ENCODE measurements at regions not wholly inside any gene's neighbourhood (a gene's known extent, or its start where the extent isn't known, plus 50 kb on each side); places are given as distances from the start of the nearest gene placed in this dataset.

DNA sequence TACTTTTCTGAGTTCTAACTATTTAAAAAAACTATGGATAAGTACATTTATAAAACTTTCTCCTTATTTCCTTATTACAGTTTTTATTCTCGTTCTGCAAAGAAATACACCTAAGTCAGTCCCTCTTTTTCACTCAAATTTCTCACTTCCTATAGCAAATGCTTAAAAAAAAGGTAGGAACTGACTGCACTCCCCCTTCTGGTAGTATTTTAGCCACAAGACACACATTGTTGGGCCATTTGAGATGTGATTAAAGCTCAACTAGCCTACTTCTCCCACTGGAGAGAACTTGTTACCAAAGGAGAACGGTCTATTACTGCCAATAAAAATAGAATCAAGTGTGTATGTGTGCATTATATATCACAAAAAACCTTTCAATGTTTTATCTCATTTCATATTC, 521.9 kb upstream of the PRMT6 start:
- ATAC-seq = no peak
- H3K9me3 ChIP-seq = no peaks in the 10 kb centered on the region
- H3K27me3 ChIP-seq = no peaks in the 10 kb centered on the region
- H3K4me3 ChIP-seq = no peak overlapping the region
- intact Hi-C loops (cut with DNase I) = no loop called here
- no peak overlapping the region for H3K27ac ChIP-seq
- no peak for DNase-seq
- H3K36me3 ChIP-seq = no peaks in the 10 kb centered on the region
- H3K4me1 ChIP-seq = no peaks in the 10 kb centered on the region
- TF ChIP-seq, protein P1, sequence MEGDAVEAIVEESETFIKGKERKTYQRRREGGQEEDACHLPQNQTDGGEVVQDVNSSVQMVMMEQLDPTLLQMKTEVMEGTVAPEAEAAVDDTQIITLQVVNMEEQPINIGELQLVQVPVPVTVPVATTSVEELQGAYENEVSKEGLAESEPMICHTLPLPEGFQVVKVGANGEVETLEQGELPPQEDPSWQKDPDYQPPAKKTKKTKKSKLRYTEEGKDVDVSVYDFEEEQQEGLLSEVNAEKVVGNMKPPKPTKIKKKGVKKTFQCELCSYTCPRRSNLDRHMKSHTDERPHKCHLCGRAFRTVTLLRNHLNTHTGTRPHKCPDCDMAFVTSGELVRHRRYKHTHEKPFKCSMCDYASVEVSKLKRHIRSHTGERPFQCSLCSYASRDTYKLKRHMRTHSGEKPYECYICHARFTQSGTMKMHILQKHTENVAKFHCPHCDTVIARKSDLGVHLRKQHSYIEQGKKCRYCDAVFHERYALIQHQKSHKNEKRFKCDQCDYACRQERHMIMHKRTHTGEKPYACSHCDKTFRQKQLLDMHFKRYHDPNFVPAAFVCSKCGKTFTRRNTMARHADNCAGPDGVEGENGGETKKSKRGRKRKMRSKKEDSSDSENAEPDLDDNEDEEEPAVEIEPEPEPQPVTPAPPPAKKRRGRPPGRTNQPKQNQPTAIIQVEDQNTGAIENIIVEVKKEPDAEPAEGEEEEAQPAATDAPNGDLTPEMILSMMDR (IDR thresholded peaks at IDR 0.05) = no peak

DNA sequence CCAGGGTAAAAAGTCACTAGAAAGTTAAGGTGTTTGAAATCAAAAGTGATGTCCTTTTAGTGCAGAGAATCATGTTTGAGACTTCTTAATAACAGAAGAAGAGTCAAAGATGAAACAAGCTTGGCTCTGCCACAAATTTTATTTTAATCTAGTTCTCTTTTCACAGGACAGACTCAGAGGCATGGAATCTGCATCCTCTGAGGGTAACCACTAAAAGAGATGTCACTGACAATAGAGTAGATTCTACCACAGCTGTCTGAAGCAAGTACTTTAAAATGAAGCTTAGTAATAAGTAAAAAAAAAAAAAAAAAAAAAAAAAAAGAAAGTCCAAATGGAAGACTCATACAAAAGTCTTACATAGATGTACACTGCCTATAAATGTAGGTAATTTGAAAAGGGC, 519.7 kb upstream of the PRMT6 start:
- Histone ChIP-seq H3K36me3 (no peaks in the 10 kb centered on the region), H3K27ac (no peak overlapping the region), H3K9me3 (no peaks in the 10 kb centered on the region), H3K4me1 (no peaks in the 10 kb centered on the region), H3K27me3 (no peaks in the 10 kb centered on the region), H3K4me3 (no peak overlapping the region)
- DNase-seq = no peak
- intact Hi-C loops (cut with DNase I) = no loop called here
- ATAC-seq = no peak
- TF ChIP-seq, protein P1 (IDR thresholded peaks at IDR 0.05) = no peak

- Histone ChIP-seq H3K4me1 (no peaks in the 10 kb centered on the region), H3K27me3 (no peaks in the 10 kb centered on the region), H3K9me3 (no peaks in the 10 kb centered on the region), H3K27ac (no peak overlapping the region), H3K36me3 (no peaks in the 10 kb centered on the region), H3K4me3 (no peak overlapping the region)
- TF ChIP-seq, protein P1 (IDR thresholded peaks at IDR 0.05) = no peak
- no peak for DNase-seq
- intact Hi-C loops (cut with DNase I) = no loop called here
- no peak for ATAC-seq
Observed at GRCh38 chr1:106548726-106549125, 507.7 kb upstream of the PRMT6 start.

DNA sequence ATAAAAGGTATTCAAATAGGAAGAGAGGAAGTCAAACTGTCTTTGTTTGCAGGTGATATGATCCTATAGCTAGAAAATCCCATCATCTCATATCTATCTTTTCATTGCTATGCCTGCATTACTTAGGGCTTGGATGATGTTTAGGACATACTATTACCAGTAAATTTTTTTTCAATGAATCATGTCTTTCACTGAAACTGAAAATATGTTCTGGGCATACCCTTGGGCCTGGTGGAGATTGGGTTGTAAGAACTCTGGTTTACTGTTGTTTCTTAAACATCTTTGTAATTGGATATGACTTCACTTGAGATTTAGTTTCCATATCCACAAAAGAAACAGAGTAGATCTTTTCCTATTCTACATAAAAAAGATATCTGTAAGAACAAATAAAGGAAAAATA, 502.2 kb upstream of the PRMT6 start:
- DNase-seq (no peak), ATAC-seq (no peak)
- intact Hi-C loops (cut with DNase I) = no loop called here
- Histone ChIP-seq H3K4me3 (no peak overlapping the region), H3K27me3 (no peaks in the 10 kb centered on the region), H3K36me3 (no peaks in the 10 kb centered on the region), H3K9me3 (no peaks in the 10 kb centered on the region), H3K4me1 (no peaks in the 10 kb centered on the region), H3K27ac (no peak overlapping the region)
- TF ChIP-seq, protein P1 (IDR thresholded peaks at IDR 0.05) = no peak

DNA sequence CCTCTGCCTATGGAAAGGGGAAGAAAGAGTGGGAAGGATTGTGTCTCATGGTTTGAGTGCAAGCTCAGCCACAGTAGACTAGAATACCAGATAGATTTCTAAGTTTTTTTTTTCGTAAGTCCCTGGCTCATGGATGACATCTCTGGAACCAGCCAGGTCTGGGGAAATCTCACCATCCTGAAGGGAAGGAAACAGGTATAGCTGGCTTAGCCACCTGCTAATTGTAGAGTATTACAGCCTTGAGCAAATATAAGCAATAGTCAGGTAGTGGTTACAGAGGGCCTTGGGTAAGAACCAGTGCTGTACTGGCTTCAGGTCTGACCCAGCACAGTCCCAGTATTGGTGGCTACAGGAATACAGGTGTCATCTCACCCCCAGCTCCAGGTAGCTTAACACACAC, 500.9 kb upstream of the PRMT6 start:
- TF ChIP-seq, protein P1 (IDR thresholded peaks at IDR 0.05) = no peak
- intact Hi-C loops (cut with DNase I) = no loop called here
- DNase-seq (no peak), ATAC-seq (no peak)
- no peak overlapping the region for H3K27ac ChIP-seq
- H3K27me3 ChIP-seq = no peaks in the 10 kb centered on the region
- no peaks in the 10 kb centered on the region for H3K36me3 ChIP-seq
- no peaks in the 10 kb centered on the region for H3K4me1 ChIP-seq
- H3K4me3 ChIP-seq = no peak overlapping the region
- H3K9me3 ChIP-seq = no peaks in the 10 kb centered on the region

DNA sequence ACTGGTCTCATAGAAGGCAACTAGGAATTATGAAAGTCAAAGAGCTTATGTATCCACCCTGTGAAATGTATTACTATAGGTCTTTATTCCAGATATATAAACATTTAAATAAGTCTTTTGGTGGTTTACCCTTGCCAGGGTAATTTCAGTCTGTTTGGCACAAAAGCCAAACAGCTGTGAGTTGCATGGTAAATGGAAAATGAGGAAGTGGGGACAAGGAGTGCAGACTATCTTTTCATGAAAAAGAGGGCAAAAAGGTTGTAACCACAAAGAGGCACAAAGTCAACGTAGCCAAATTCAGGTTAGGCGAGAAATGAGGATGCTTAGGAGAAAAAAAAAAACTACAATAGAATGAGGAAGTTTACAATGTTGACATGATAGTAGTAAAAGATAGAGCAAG, 492.3 kb upstream of the PRMT6 start:
- intact Hi-C loops (cut with DNase I) = no loop called here
- ATAC-seq = no peak

More for the DNA sequence above, 492.3 kb upstream of the PRMT6 start:
- no peak overlapping the region for H3K27ac ChIP-seq
- H3K4me1 ChIP-seq = no peaks in the 10 kb centered on the region
- H3K4me3 ChIP-seq = no peak overlapping the region
- H3K9me3 ChIP-seq = no peaks in the 10 kb centered on the region
- H3K27me3 ChIP-seq = no peaks in the 10 kb centered on the region
- no peaks in the 10 kb centered on the region for H3K36me3 ChIP-seq
- TF ChIP-seq, protein P1 (IDR thresholded peaks at IDR 0.05) = no peak
- DNase-seq = no peak

Data from upper lobe of right lung (tissue), 1 donor.